Nephron (organoid): ENCODE measurements at regions not wholly inside any gene's neighbourhood (a gene's known extent, or its start where the extent isn't known, plus 50 kb on each side); places are given as distances from the start of the nearest gene placed in this dataset.
"Not testable (repeated sequence)": the region's sequence is repeated elsewhere in the genome, so short reads cannot be mapped to it uniquely, and the experiment has no call there.

Experiments used
- H3K27ac Mint-ChIP-seq, 3 experiments: 2 replicates each; pipeline ENCODE4 v1.8.0; 2020; ENCODE audit warnings: mixed read lengths in 3 of 3, mild to moderate bottlenecking in 2 of 3, moderate library complexity in 1 of 3
- H3K27me3 Mint-ChIP-seq: 2 replicates; pipeline ENCODE4 v1.8.0; 2021; ENCODE audit warnings: low read depth, mild to moderate bottlenecking, moderate library complexity, mixed read lengths
- H3K36me3 Mint-ChIP-seq: 2 replicates; pipeline ENCODE4 v1.8.0; 2020; ENCODE audit warnings: low read depth, mixed read lengths
- H3K4me1 Mint-ChIP-seq: 2 replicates; pipeline ENCODE4 v1.8.0; 2020; ENCODE audit warnings: mixed read lengths
- H3K4me3 Mint-ChIP-seq, 3 experiments: 2 replicates each; pipeline ENCODE4 v1.8.0; 2020; ENCODE audit warnings: mild to moderate bottlenecking in 3 of 3, mixed read lengths in 3 of 3, moderate library complexity in 2 of 3
- H3K9me3 Mint-ChIP-seq: 2 replicates; pipeline ENCODE4 v1.8.0; 2020; ENCODE audit warnings: mixed read lengths
- TF ChIP-seq, protein P1 (sequence below), 3 experiments: fragments of 200-600 bp; sonication (generic); IDR thresholded peaks; one replicate each; pipeline ENCODE4 v1.5.0; 2021; ENCODE audit warnings: antibody characterized with exemption in 3 of 3; ENCODE audit not compliant: unreplicated experiment in 3 of 3

GRCh38 chr3:26108846-26109489 is 319.1 kb downstream of the OXSM start:
- H3K36me3 Mint-ChIP-seq: no peaks in the 10 kb centered on the region
- H3K9me3 Mint-ChIP-seq: no peaks in the 10 kb centered on the region
- H3K4me3 Mint-ChIP-seq: no peak overlapping the region
- no peak overlapping the region for H3K27ac Mint-ChIP-seq
- H3K4me1 Mint-ChIP-seq: peaks cover 22% of the 10 kb centered on the region
- TF ChIP-seq, protein P1, sequence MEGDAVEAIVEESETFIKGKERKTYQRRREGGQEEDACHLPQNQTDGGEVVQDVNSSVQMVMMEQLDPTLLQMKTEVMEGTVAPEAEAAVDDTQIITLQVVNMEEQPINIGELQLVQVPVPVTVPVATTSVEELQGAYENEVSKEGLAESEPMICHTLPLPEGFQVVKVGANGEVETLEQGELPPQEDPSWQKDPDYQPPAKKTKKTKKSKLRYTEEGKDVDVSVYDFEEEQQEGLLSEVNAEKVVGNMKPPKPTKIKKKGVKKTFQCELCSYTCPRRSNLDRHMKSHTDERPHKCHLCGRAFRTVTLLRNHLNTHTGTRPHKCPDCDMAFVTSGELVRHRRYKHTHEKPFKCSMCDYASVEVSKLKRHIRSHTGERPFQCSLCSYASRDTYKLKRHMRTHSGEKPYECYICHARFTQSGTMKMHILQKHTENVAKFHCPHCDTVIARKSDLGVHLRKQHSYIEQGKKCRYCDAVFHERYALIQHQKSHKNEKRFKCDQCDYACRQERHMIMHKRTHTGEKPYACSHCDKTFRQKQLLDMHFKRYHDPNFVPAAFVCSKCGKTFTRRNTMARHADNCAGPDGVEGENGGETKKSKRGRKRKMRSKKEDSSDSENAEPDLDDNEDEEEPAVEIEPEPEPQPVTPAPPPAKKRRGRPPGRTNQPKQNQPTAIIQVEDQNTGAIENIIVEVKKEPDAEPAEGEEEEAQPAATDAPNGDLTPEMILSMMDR (IDR thresholded peaks at IDR 0.05; ENCODE audit: unreplicated experiment in 3 of 3): no peak
- no peaks in the 10 kb centered on the region for H3K27me3 Mint-ChIP-seq

DNA sequence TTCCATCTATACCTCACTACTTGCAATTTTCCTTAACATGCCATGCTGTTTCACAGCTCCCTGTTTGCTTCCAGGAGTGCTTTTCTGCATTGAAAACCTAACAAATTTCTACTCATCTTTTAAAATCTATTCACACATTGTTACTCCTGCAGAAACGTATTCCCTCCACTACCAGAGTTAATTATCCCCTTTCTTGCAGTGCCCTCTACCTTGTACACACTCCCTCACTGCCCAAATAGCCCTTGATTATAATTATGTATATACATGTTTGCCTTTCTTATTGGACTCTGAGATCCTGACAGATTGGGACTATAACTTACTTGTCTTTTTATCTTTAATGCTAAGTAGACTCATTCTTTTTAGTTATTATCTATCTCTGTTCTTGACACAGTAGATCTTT is 325.0 kb downstream of the OXSM start:
- Mint-ChIP-seq H3K4me1 (no peaks in the 10 kb centered on the region), H3K9me3 (peaks cover 10% of the 10 kb centered on the region), H3K27me3 (no peaks in the 10 kb centered on the region), H3K4me3 (no peak overlapping the region), H3K27ac (no peak overlapping the region), H3K36me3 (no peaks in the 10 kb centered on the region)
- TF ChIP-seq, protein P1 (IDR thresholded peaks at IDR 0.05; ENCODE audit: unreplicated experiment in 3 of 3): no peak

GRCh38 chr3:26118165-26118564 is 328.3 kb downstream of the OXSM start:
- Mint-ChIP-seq H3K27me3 (no peaks in the 10 kb centered on the region), H3K27ac (no peak overlapping the region), H3K4me1 (no peaks in the 10 kb centered on the region), H3K36me3 (no peaks in the 10 kb centered on the region), H3K4me3 (no peak overlapping the region), H3K9me3 (peaks cover 33% of the 10 kb centered on the region)
- TF ChIP-seq, protein P1 (IDR thresholded peaks at IDR 0.05; ENCODE audit: unreplicated experiment in 3 of 3): peak in 1 of 3 experiments; percentile 13

- peaks cover 21% of the 10 kb centered on the region for H3K9me3 Mint-ChIP-seq
- TF ChIP-seq, protein P1 (IDR thresholded peaks at IDR 0.05; ENCODE audit: unreplicated experiment in 3 of 3): no peak
- H3K4me1 Mint-ChIP-seq: peaks cover 24% of the 10 kb centered on the region
- peak overlapping the region in 1 of 3 experiments; percentile 15 for H3K27ac Mint-ChIP-seq
- H3K27me3 Mint-ChIP-seq: no peaks in the 10 kb centered on the region
- no peaks in the 10 kb centered on the region for H3K36me3 Mint-ChIP-seq
- no peak overlapping the region for H3K4me3 Mint-ChIP-seq
Observed at GRCh38 chr3:26132942-26133341, 343.1 kb downstream of the OXSM start.

DNA sequence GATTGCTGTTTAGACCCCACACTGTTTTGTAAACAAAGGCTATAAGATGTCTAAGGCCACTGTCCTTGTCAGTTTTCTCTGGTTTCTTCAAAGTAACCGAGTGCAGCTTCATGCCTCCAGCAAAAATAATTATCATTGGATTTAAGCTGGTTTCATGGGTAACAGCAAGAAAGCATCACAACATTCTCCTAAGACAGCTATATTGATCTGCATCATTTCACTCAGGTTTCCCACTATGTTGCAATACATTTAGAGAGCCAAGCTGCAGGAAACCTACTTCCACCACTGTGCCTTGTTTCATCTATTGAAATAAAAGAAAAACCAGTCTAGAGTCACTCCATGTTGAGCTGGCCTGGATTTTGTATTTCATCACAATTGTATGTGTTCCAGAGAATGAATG is 351.4 kb downstream of the OXSM start:
- Mint-ChIP-seq H3K4me1 (no peaks in the 10 kb centered on the region), H3K27me3 (no peaks in the 10 kb centered on the region), H3K36me3 (peaks cover 6% of the 10 kb centered on the region), H3K27ac (no peak overlapping the region), H3K4me3 (no peak overlapping the region), H3K9me3 (peaks cover 16% of the 10 kb centered on the region)
- TF ChIP-seq, protein P1 (IDR thresholded peaks at IDR 0.05; ENCODE audit: unreplicated experiment in 3 of 3): no peak

GRCh38 chr3:26145769-26146168 is 355.9 kb downstream of the OXSM start:
- peaks cover 16% of the 10 kb centered on the region for H3K9me3 Mint-ChIP-seq
- H3K36me3 Mint-ChIP-seq: no peaks in the 10 kb centered on the region
- H3K4me1 Mint-ChIP-seq: no peaks in the 10 kb centered on the region
- no peak overlapping the region for H3K4me3 Mint-ChIP-seq
- peak overlapping the region in 1 of 3 experiments; percentile 6 for H3K27ac Mint-ChIP-seq
- H3K27me3 Mint-ChIP-seq: no peaks in the 10 kb centered on the region
- TF ChIP-seq, protein P1 (IDR thresholded peaks at IDR 0.05; ENCODE audit: unreplicated experiment in 3 of 3): no peak

DNA sequence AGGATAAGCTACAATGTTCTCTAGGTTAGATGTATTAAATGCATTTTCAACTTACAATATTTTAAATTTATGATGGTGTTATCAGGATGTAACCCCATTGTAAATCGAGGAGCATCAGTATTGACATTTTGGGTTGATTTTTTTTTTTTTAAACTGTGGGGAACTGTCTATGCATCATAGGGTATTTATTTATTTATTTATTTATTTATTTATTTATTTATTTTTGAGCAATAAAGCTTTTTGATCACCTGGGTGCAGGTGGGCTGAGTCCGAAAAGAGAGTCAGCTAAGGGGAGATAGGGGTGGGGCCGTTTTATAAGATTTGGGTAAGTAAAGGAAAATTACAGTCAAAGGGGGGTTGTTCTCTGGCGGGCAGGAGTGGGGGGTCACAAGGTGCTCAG is 367.5 kb downstream of the OXSM start:
- not testable (repeated sequence) for H3K4me1 Mint-ChIP-seq, H3K4me3 Mint-ChIP-seq, H3K36me3 Mint-ChIP-seq, H3K9me3 Mint-ChIP-seq, H3K27me3 Mint-ChIP-seq, H3K27ac Mint-ChIP-seq
